K562 (cell line): ENCODE measurements at regions not wholly inside any gene's neighbourhood (a gene's known extent, or its start where the extent isn't known, plus 50 kb on each side); places are given as distances from the start of the nearest gene placed in this dataset.

Experiments used
- BCL6 ChIP-seq: fragments of 250-450 bp; sonication (Bioruptor Pico); IDR thresholded peaks from 2 replicates; pipeline ENCODE4 v1.4.0; 2020
- SPI1 ChIP-seq: IDR thresholded peaks from 2 replicates; pipeline ENCODE4 v1.6.1; 2011; ENCODE audit warnings: low read depth, low read length, control low read depth, borderline replicate concordance

- no peak for TF ChIP-seq BCL6 (CRISPR knock-in tag)
- no peak for TF ChIP-seq SPI1
Observed at GRCh38 chr1:80778094-80778840, 1022.5 kb upstream of the ADGRL2 start.
